Activated naive CD4-positive, alpha-beta T cell treated with anti-CD3 and anti-CD28 coated beads, Interleukin-2, amount 50 U/mL, for 72 hours (primary cell): ENCODE measurements at regions not wholly inside any gene's neighbourhood (a gene's known extent, or its start where the extent isn't known, plus 50 kb on each side); places are given as distances from the start of the nearest gene placed in this dataset.

ENCODE experiments used
- ATAC-seq, 2 donors: fragments of 150-1000 bp; cut with Tn5 transposase; 2 replicates each; pipeline ENCODE4 v1.10.0; 2021; ENCODE audit warnings: mild to moderate bottlenecking in 2 of 2, moderate library complexity in 2 of 2
- DNase-seq, 2 donors: peaks; one replicate each; pipeline ENCODE4 v3.0.0; 2021 to 2022; ENCODE audit warnings: low spot score in 2 of 2
- H3K27ac Mint-ChIP-seq, 2 donors: one replicate each; pipeline ENCODE4 v1.8.0; 2022; ENCODE audit warnings: mild to moderate bottlenecking in 2 of 2, mixed read lengths in 2 of 2
- H3K36me3 Mint-ChIP-seq, 2 donors: one replicate each; pipeline ENCODE4 v1.8.0; 2022; ENCODE audit warnings: mixed read lengths in 2 of 2
- H3K9me3 Mint-ChIP-seq, 2 donors: one replicate each; pipeline ENCODE4 v1.8.0; 2022; ENCODE audit warnings: mixed read lengths in 2 of 2

- no peak overlapping the region for H3K27ac Mint-ChIP-seq
- ATAC-seq, result no peak
- no peak for DNase-seq
- H3K36me3 Mint-ChIP-seq, result no peaks in the 10 kb centered on the region
- H3K9me3 Mint-ChIP-seq, result peaks cover 0 to 5% of the 10 kb centered on the region in 2 donors
Observed at GRCh38 chr1:182198006-182198605, 136.6 kb upstream of the ZNF648 start.

- Mint-ChIP-seq H3K36me3 (no peaks in the 10 kb centered on the region), H3K27ac (no peak overlapping the region), H3K9me3 (peaks cover 0 to 5% of the 10 kb centered on the region in 2 donors)
- ATAC-seq (no peak), DNase-seq (no peak)
Observed at GRCh38 chr1:182196897-182197870, 135.7 kb upstream of the ZNF648 start.

- ATAC-seq (no peak), DNase-seq (no peak)
- H3K36me3 Mint-ChIP-seq, result no peaks in the 10 kb centered on the region
- H3K27ac Mint-ChIP-seq, result no peak overlapping the region
- peaks cover 0 to 5% of the 10 kb centered on the region in 2 donors for H3K9me3 Mint-ChIP-seq
Observed at GRCh38 chr1:182195733-182196132, 134.2 kb upstream of the ZNF648 start.

- no peak for ATAC-seq
Observed at GRCh38 chr1:182193908-182194550, 132.5 kb upstream of the ZNF648 start.

GRCh38 chr1:182192966-182193365, 131.5 kb upstream of the ZNF648 start:
- H3K9me3 Mint-ChIP-seq, result peaks cover 0 to 6% of the 10 kb centered on the region in 2 donors
- H3K36me3 Mint-ChIP-seq, result peaks cover 0 to 7% of the 10 kb centered on the region in 2 donors
- H3K27ac Mint-ChIP-seq, result no peak overlapping the region
- DNase-seq (no peak), ATAC-seq (no peak)

More at GRCh38 chr1:182193908-182194550, 132.5 kb upstream of the ZNF648 start:
- Mint-ChIP-seq H3K9me3 (peaks cover 0 to 6% of the 10 kb centered on the region in 2 donors), H3K36me3 (peaks cover 0 to 5% of the 10 kb centered on the region in 2 donors), H3K27ac (no peak overlapping the region)
- DNase-seq, result no peak

- DNase-seq (no peak), ATAC-seq (peak in 1 of 2 donors; percentile 81)
- Mint-ChIP-seq H3K36me3 (peaks cover 0 to 7% of the 10 kb centered on the region in 2 donors), H3K27ac (no peak overlapping the region), H3K9me3 (peaks cover 0 to 6% of the 10 kb centered on the region in 2 donors)
Observed at GRCh38 chr1:182192215-182192614, 130.7 kb upstream of the ZNF648 start.

- ATAC-seq (no peak), DNase-seq (no peak)
- Mint-ChIP-seq H3K9me3 (peaks cover 0 to 6% of the 10 kb centered on the region in 2 donors), H3K36me3 (peaks cover 0 to 7% of the 10 kb centered on the region in 2 donors), H3K27ac (no peak overlapping the region)
Observed at GRCh38 chr1:182191381-182192115, 130.0 kb upstream of the ZNF648 start.

- Mint-ChIP-seq H3K9me3 (peaks cover 0 to 6% of the 10 kb centered on the region in 2 donors), H3K36me3 (peaks cover 0 to 7% of the 10 kb centered on the region in 2 donors), H3K27ac (no peak overlapping the region)
- ATAC-seq (peak in 1 of 2 donors; percentile 91), DNase-seq (no peak)
Observed at GRCh38 chr1:182189535-182190066, 128.1 kb upstream of the ZNF648 start.

GRCh38 chr1:182186757-182187146, 125.2 kb upstream of the ZNF648 start:
- ATAC-seq, result no peak
- peaks cover 0 to 6% of the 10 kb centered on the region in 2 donors for H3K9me3 Mint-ChIP-seq
- H3K36me3 Mint-ChIP-seq, result peaks cover 0 to 7% of the 10 kb centered on the region in 2 donors
- no peak for DNase-seq
- H3K27ac Mint-ChIP-seq, result no peak overlapping the region

GRCh38 chr1:182185842-182186756, 124.6 kb upstream of the ZNF648 start:
- H3K9me3 Mint-ChIP-seq, result peaks cover 0 to 6% of the 10 kb centered on the region in 2 donors
- peaks cover 0 to 7% of the 10 kb centered on the region in 2 donors for H3K36me3 Mint-ChIP-seq
- DNase-seq (no peak), ATAC-seq (no peak)
- H3K27ac Mint-ChIP-seq, result no peak overlapping the region

GRCh38 chr1:182185136-182185535, 123.6 kb upstream of the ZNF648 start:
- peaks cover 0 to 7% of the 10 kb centered on the region in 2 donors for H3K36me3 Mint-ChIP-seq
- ATAC-seq, result no peak
- H3K9me3 Mint-ChIP-seq, result peaks cover 0 to 6% of the 10 kb centered on the region in 2 donors
- no peak for DNase-seq
- H3K27ac Mint-ChIP-seq, result no peak overlapping the region

GRCh38 chr1:182183606-182184005, 122.1 kb upstream of the ZNF648 start:
- Mint-ChIP-seq H3K9me3 (no peaks in the 10 kb centered on the region), H3K36me3 (no peaks in the 10 kb centered on the region), H3K27ac (no peak overlapping the region)
- no peak for DNase-seq
- ATAC-seq, result no peak

GRCh38 chr1:182182311-182182710, 120.8 kb upstream of the ZNF648 start:
- Mint-ChIP-seq H3K9me3 (no peaks in the 10 kb centered on the region), H3K27ac (no peak overlapping the region)
- no peak for ATAC-seq

GRCh38 chr1:182181167-182181572, 119.7 kb upstream of the ZNF648 start:
- no peak for DNase-seq
- H3K36me3 Mint-ChIP-seq, result no peaks in the 10 kb centered on the region
- H3K9me3 Mint-ChIP-seq, result no peaks in the 10 kb centered on the region
- ATAC-seq, result no peak
- no peak overlapping the region for H3K27ac Mint-ChIP-seq

More at GRCh38 chr1:182182311-182182710, 120.8 kb upstream of the ZNF648 start:
- no peaks in the 10 kb centered on the region for H3K36me3 Mint-ChIP-seq
- no peak for DNase-seq

GRCh38 chr1:182175361-182175931, 113.9 kb upstream of the ZNF648 start:
- H3K9me3 Mint-ChIP-seq, result peaks cover 0 to 3% of the 10 kb centered on the region in 2 donors
- H3K36me3 Mint-ChIP-seq, result no peaks in the 10 kb centered on the region
- ATAC-seq, result no peak
- H3K27ac Mint-ChIP-seq, result no peak overlapping the region
- DNase-seq, result no peak
